Calu3 (cell line): ENCODE measurements at regions not wholly inside any gene's neighbourhood (a gene's known extent, or its start where the extent isn't known, plus 50 kb on each side); places are given as distances from the start of the nearest gene placed in this dataset.
"Not testable (repeated sequence)": the region's sequence is repeated elsewhere in the genome, so short reads cannot be mapped to it uniquely, and the experiment has no call there.

Source experiments
- BruUV-seq: library from RNA; stranded (reverse); fragments of 400-500 nt; replicated peaks from 2 replicates; lab custom pipeline; 2021; lab: Mats Ljungman, UMichigan
- CTCF ChIA-PET: fragments of 300-600 bp; sonication (Branson Sonifier 250); formaldehyde crosslinking; loops from one replicate; lab custom pipeline; 2022; ENCODE audit warnings: antibody characterized with exemption; lab: Charles Lee
- DNase-seq: peaks from one replicate; pipeline ENCODE4 v3.0.0; 2022
- H3K27ac Mint-ChIP-seq: one replicate; pipeline ENCODE4 v1.8.0; 2022; ENCODE audit warnings: mixed read lengths; ENCODE audit not compliant: unreplicated experiment
- H3K27me3 Mint-ChIP-seq: one replicate; pipeline ENCODE4 v1.8.0; 2022; ENCODE audit warnings: mixed read lengths; ENCODE audit not compliant: unreplicated experiment
- H3K36me3 Mint-ChIP-seq: one replicate; pipeline ENCODE4 v1.8.0; 2022; ENCODE audit warnings: mild to moderate bottlenecking, moderate library complexity, mixed read lengths; ENCODE audit not compliant: insufficient read depth, unreplicated experiment
- H3K4me1 Mint-ChIP-seq: one replicate; pipeline ENCODE4 v1.8.0; 2022; ENCODE audit warnings: mild to moderate bottlenecking, low read depth, mixed read lengths; ENCODE audit not compliant: unreplicated experiment
- H3K4me3 Mint-ChIP-seq: one replicate; pipeline ENCODE4 v1.8.0; 2022; ENCODE audit warnings: mild to moderate bottlenecking, low read depth, moderate library complexity, mixed read lengths; ENCODE audit not compliant: unreplicated experiment
- H3K9me3 Mint-ChIP-seq: one replicate; pipeline ENCODE4 v1.8.0; 2022; ENCODE audit warnings: low read depth, mixed read lengths; ENCODE audit not compliant: unreplicated experiment
- CTCF ChIP-seq: fragments of 200-600 bp; IDR thresholded peaks from one replicate; pipeline ENCODE4 v1.8.0; 2022; ENCODE audit warnings: antibody characterized with exemption; ENCODE audit not compliant: unreplicated experiment
- intact Hi-C: fragments of 100-400 bp; cut with micrococcal nuclease; formaldehyde crosslinking; loops from one replicate; pipeline ENCODE4 v1.10.0; 2022; ENCODE audit not compliant: unreplicated experiment

GRCh38 chr4:162767083-162767482 lies 399.6 kb downstream of the NAF1 start:
- TF ChIP-seq CTCF: no peak
- CTCF ChIA-PET: no interaction called here
- intact Hi-C loops: no loop called here
- H3K4me3 Mint-ChIP-seq: no peak overlapping the region
- H3K27ac Mint-ChIP-seq: no peak overlapping the region
- no peaks in the 10 kb centered on the region for H3K4me1 Mint-ChIP-seq
- no peaks in the 10 kb centered on the region for H3K9me3 Mint-ChIP-seq
- no TSS peak for BruUV-seq
- H3K27me3 Mint-ChIP-seq: no peaks in the 10 kb centered on the region
- no peaks in the 10 kb centered on the region for H3K36me3 Mint-ChIP-seq
- DNase-seq: no peak

DNA sequence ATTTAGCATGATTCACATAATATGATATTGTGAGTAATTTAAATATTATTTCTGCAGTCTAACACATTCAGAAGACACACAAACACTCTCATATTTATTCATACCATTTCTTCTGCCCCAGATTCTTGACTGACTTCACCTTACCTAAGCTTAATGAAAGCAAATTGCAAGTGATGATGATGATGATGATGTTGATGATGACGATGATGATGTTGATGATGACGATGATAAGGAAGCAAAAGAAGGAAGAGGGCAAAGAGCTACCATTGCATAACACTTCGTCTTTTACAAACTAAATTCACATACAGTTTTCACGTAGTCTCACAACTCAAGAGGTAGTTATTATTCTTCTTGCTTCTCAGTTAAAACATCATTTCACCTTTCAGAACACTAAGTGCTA lies 404.7 kb downstream of the NAF1 start:
- no TSS peak for BruUV-seq
- H3K27ac Mint-ChIP-seq: no peak overlapping the region

DNA sequence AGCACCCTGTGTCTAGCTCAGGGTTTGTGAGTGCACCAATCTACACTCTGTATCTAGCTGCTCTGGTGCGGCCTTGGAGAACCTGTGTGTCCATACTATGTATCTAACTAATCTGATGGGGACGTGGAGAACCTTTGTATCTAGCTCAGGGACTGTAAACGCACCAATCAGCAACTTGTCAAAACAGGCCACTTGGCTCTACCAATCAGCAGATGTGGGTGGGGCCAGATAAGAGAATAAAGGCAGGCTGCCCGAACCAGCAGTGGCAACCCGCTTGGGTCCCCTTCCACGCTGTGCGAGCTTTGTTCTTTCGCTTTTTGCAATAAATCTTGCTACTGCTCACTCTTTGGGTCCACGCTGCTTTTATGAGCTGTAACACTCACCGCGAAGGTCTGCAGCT lies 426.5 kb downstream of the NAF1 start:
- H3K9me3 Mint-ChIP-seq, BruUV-seq, DNase-seq, CTCF ChIA-PET, intact Hi-C loops, H3K27me3 Mint-ChIP-seq, H3K36me3 Mint-ChIP-seq, H3K4me3 Mint-ChIP-seq, H3K4me1 Mint-ChIP-seq, H3K27ac Mint-ChIP-seq: not testable (repeated sequence)

More for the DNA sequence above, 404.7 kb downstream of the NAF1 start:
- Mint-ChIP-seq H3K36me3 (no peaks in the 10 kb centered on the region), H3K9me3 (peaks cover 2% of the 10 kb centered on the region), H3K27me3 (no peaks in the 10 kb centered on the region), H3K4me3 (no peak overlapping the region), H3K4me1 (no peaks in the 10 kb centered on the region)
- CTCF ChIA-PET: no interaction called here
- intact Hi-C loops: no loop called here
- no peak for TF ChIP-seq CTCF
- DNase-seq: no peak

GRCh38 chr4:162739596-162739995 lies 427.1 kb downstream of the NAF1 start:
- CTCF ChIA-PET: not testable (repeated sequence)

GRCh38 chr4:162732876-162733275 lies 433.8 kb downstream of the NAF1 start:
- Mint-ChIP-seq H3K36me3 (no peaks in the 10 kb centered on the region), H3K27me3 (no peaks in the 10 kb centered on the region), H3K27ac (no peak overlapping the region), H3K4me3 (no peak overlapping the region), H3K4me1 (no peaks in the 10 kb centered on the region), H3K9me3 (no peaks in the 10 kb centered on the region)
- intact Hi-C loops: no loop called here
- no TSS peak for BruUV-seq
- CTCF ChIA-PET: no interaction called here
- no peak for TF ChIP-seq CTCF
- DNase-seq: no peak

More at GRCh38 chr4:162739596-162739995, 427.1 kb downstream of the NAF1 start:
- intact Hi-C loops, H3K4me3 Mint-ChIP-seq, H3K27ac Mint-ChIP-seq, BruUV-seq, H3K27me3 Mint-ChIP-seq, H3K4me1 Mint-ChIP-seq, H3K36me3 Mint-ChIP-seq, DNase-seq, H3K9me3 Mint-ChIP-seq: not testable (repeated sequence)
